ENCODE measurements at regions not wholly inside any gene's neighbourhood (a gene's known extent, or its start where the extent isn't known, plus 50 kb on each side); places are given as distances from the start of the nearest gene placed in this dataset.

GRCh38 chr13:58843071-58843470 is 1211.5 kb downstream of the PCDH17 start:
- TF ChIP-seq, protein P1, sequence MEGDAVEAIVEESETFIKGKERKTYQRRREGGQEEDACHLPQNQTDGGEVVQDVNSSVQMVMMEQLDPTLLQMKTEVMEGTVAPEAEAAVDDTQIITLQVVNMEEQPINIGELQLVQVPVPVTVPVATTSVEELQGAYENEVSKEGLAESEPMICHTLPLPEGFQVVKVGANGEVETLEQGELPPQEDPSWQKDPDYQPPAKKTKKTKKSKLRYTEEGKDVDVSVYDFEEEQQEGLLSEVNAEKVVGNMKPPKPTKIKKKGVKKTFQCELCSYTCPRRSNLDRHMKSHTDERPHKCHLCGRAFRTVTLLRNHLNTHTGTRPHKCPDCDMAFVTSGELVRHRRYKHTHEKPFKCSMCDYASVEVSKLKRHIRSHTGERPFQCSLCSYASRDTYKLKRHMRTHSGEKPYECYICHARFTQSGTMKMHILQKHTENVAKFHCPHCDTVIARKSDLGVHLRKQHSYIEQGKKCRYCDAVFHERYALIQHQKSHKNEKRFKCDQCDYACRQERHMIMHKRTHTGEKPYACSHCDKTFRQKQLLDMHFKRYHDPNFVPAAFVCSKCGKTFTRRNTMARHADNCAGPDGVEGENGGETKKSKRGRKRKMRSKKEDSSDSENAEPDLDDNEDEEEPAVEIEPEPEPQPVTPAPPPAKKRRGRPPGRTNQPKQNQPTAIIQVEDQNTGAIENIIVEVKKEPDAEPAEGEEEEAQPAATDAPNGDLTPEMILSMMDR (IDR thresholded peaks at IDR 0.05; ENCODE audit: extremely low read depth, missing control alignments) = no peak
- no peak for DNase-seq (ENCODE audit: low spot score)

- TF ChIP-seq, protein P1 (IDR thresholded peaks at IDR 0.05; ENCODE audit: extremely low read depth, missing control alignments) = no peak
- DNase-seq (ENCODE audit: low spot score) = no peak
These were observed 1212.0 kb downstream of the PCDH17 start for GRCh38 chr13:58843567-58843966.

GRCh38 chr13:58850161-58850560 is 1218.6 kb downstream of the PCDH17 start:
- TF ChIP-seq, protein P1 (IDR thresholded peaks at IDR 0.05; ENCODE audit: extremely low read depth, missing control alignments) = no peak
- DNase-seq (ENCODE audit: low spot score) = no peak

DNA sequence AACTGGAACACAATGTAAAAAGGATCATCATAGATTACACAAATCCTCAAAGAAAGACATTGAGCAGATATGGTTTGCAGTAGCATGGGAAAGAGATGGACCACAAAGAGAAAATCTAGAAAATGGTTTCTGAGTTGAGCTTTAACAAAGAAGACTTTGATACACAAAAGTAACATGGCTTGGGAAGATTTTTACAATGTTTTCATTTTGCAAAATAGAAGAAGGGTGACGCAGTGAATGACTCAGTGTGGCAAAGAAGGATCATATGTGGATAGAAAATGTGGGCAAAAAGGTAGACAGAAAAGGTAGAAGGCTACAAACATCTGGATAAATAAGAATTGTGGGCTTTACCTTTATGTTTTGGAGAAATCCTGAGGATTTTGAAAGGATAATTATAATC is 1220.5 kb downstream of the PCDH17 start:
- TF ChIP-seq, protein P1 (IDR thresholded peaks at IDR 0.05; ENCODE audit: extremely low read depth, missing control alignments) = no peak
- DNase-seq (ENCODE audit: low spot score) = no peak

GRCh38 chr13:58855283-58855682 is 1223.7 kb downstream of the PCDH17 start:
- TF ChIP-seq, protein P1 (IDR thresholded peaks at IDR 0.05; ENCODE audit: extremely low read depth, missing control alignments) = no peak
- DNase-seq (ENCODE audit: low spot score) = no peak

- no peak for DNase-seq (ENCODE audit: low spot score)
- TF ChIP-seq, protein P1 (IDR thresholded peaks at IDR 0.05; ENCODE audit: extremely low read depth, missing control alignments) = no peak
These were observed 1227.4 kb downstream of the PCDH17 start for GRCh38 chr13:58858870-58859371.

DNA sequence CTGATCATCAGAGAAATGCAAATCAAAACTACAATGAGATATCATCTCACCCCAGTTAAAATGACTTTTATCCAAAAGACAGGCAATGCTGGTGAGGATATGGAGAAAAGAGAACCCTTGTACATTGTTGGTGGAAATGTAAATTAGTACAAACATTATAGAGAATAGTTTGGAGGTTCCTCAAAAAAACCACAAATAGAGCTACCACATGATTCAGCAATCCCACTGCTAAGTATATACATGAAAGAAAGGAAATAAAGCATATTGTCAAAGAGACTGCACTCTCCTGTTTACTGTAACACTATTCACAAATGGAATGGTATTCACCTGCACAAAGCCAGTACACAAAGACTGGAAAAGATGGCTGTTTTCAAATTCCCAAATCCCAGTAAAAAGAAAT is 1233.7 kb downstream of the PCDH17 start:
- no peak for DNase-seq (ENCODE audit: low spot score)
- TF ChIP-seq, protein P1 (IDR thresholded peaks at IDR 0.05; ENCODE audit: extremely low read depth, missing control alignments) = no peak
